ENCODE measurements at regions not wholly inside any gene's neighbourhood (a gene's known extent, or its start where the extent isn't known, plus 50 kb on each side); places are given as distances from the start of the nearest gene placed in this dataset.

DNA sequence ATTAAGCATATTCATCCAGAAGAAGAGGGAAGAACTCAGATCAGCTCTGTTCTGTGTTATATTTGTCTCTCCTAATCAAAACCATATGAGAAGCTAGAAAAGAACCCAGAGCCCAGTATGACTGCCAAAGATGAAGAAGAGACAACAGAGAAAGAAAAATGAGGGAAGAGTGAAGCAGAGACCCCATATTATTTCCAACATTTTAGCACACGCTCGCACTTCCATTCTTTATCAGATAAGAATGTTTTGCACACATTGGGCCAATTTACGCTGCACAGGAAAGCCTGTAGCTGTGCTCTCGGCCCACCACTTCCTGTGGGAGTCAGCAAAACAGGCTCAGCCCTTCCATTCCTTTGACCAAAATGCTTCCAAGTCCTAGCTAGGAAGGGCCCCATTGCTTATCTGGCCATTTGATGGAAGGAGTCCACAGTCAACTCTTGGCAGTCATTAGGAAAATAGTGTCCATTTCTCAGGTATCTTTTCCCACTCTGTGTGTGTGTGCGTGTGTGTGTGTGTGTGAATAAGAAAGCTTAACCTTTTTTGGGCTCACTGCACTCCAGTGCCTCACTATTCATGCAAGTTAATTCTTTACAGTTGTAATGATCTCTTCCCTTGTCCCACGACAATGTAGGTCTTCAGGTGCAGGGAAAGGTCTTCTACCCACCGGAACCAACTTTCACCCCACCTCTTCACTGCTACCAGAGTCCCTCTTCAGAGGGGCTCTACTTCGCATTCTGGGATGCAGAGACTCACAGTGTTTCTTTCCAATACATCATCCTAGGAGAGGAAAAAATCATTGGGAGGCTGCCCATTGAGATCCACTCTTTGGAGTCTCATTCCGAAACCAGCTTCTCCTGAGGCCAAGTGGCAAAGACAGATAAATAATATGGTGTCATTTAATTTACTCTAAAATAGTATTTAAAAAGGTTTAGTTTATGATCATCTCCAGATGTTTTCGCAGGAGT is 237.5 kb downstream of the COG6 start:
- no peak for DNase-seq (ENCODE audit: low read depth in 2 of 2, low spot score in 1 of 2)

DNA sequence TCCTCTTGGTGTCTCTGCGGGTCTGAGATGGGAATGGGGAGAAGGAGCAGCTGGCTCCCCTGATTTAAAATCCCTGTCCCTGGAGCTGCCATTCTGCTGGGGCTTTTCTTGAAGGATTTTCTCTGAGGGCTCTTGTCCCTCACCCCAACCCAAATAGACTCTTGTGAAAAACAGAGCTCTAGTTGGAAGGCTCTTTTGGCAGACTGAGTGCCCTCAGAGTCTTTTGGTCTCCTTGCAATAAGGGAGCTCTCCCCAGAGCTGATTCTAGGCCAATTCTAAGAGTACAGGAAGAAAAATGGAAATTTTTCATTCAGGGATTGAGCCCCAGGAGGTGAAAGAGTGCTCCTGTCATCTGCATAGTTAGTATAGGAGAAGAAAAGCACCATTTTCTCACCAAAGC is 238.3 kb downstream of the COG6 start:
- no peak for DNase-seq (ENCODE audit: low read depth in 2 of 2, low spot score in 1 of 2)

DNA sequence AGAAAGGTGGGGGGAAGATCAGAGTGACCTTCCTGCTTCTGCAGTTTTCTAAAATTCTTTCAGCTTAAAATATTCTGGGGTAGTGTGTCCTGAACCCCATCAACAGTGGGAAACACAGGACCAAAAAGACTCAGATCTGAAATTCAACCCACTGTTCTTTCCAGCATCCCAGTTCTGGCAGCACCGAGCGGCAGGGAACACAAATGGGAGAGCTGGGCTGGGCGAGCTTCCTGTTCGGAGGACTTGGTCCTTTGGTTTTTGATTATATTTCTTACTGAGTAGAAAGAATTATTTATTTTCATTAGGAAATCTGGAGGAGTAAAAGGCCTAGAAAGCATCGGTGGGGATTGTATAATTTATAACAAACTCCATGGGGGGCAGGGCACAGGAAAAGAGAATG is 239.1 kb downstream of the COG6 start:
- DNase-seq (ENCODE audit: low read depth in 2 of 2, low spot score in 1 of 2), result no peak

- DNase-seq (ENCODE audit: low read depth in 2 of 2, low spot score in 1 of 2), result no peak
These were observed 239.8 kb downstream of the COG6 start for GRCh38 chr13:39895254-39895653.

GRCh38 chr13:39897636-39898035 is 242.2 kb downstream of the COG6 start:
- no peak for DNase-seq (ENCODE audit: low read depth in 2 of 2, low spot score in 1 of 2)

GRCh38 chr13:39900106-39900750 is 244.8 kb downstream of the COG6 start:
- no peak for DNase-seq (ENCODE audit: low read depth in 2 of 2, low spot score in 1 of 2)

- no peak for DNase-seq (ENCODE audit: low read depth in 2 of 2, low spot score in 1 of 2)
These were observed 249.5 kb downstream of the COG6 start for GRCh38 chr13:39904959-39905358.

GRCh38 chr13:39909634-39910033 is 254.2 kb downstream of the COG6 start:
- no peak for DNase-seq (ENCODE audit: low read depth in 2 of 2, low spot score in 1 of 2)

- DNase-seq (ENCODE audit: low read depth in 2 of 2, low spot score in 1 of 2), result no peak
These were observed 254.6 kb downstream of the COG6 start for GRCh38 chr13:39910041-39910440.

- DNase-seq (ENCODE audit: low read depth in 2 of 2, low spot score in 1 of 2), result no peak
These were observed 255.4 kb downstream of the COG6 start for GRCh38 chr13:39910833-39911232.

GRCh38 chr13:39913339-39913738 is 257.9 kb downstream of the COG6 start:
- DNase-seq (ENCODE audit: low read depth in 2 of 2, low spot score in 1 of 2), result no peak

DNA sequence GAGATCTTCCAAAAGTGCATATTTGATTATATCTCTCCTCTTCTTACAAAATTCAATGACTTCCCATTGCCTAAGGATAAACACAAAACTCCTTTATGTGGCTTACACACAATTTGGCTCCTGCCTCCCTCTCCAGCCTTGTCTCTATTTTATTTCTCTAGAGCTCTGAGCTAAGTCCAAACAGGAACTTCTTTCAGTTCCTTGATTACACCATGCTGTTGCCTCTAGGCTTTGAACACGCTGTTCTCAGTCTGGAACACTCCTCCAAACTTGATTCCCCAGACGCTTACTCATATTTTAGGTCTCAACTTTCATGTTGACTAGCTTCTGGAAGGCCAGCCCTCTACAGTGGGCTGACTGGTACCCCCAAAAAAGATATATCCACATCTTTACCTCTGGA is 258.5 kb downstream of the COG6 start:
- DNase-seq (ENCODE audit: low read depth in 2 of 2, low spot score in 1 of 2), result no peak

DNA sequence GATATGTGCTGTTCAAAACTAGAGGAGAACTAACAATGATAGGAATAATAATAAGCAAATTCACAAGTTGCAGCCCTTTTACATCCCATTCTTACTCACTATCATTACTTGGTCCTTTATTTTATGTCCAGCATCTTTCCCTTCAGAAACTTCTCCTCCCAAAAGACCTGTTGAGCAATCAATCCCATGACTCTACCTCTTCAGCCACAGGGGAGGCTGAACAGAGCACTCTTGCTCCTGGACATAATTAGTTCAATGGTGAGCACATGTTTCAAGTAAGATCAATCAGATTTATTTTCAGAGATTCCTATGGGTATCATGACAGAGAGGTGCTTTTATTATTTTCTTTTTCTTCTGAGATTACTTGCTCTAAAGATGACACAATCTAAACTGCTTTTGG is 260.0 kb downstream of the COG6 start:
- no peak for DNase-seq (ENCODE audit: low read depth in 2 of 2, low spot score in 1 of 2)

DNA sequence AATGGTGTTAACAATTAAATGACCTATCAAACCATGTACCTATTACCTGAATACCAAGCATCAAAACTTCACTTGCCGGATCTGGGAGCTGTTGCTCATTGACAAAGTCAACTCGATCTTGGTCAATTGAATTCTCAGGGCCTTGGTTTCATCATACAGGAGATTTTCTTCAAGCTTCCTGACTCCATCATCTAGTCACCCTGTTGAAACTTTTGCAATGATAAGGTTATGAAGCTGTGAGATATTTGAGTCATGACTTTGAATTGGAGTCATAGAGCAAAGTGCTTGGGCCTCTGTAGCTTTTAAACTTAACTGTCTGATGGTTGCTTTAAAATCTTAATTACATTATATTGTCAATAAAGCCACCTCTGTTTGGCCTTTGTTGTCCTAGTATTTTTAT is 260.9 kb downstream of the COG6 start:
- DNase-seq (ENCODE audit: low read depth in 2 of 2, low spot score in 1 of 2), result no peak

DNA sequence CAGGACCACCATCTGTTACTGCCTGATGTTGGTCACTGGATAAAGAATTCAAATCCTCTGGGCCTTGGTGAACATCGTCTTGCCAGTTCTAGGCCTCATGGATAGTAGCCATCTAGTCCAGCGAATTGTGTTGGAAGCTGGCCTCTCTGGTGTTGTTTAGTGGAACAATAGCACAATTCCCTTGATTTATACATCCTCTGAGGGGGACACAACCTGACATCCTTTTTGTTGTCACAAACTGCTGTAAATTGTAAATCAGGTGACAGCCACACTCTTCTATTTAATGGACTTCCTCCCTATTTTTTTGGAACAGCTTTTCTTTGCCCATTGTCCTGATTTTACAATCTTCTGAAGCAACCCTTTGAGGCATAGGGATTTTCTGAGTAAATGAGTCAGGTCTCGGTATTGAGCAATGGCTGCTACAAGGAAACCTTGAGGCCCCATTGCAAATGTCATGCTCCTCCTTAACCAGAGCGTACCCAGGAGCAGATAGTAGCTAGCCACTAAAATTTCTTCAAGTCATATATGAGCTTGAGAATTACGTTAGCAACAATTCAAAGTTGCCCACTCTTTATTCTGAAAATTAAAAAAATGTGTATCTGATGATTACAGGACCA is 263.3 kb downstream of the COG6 start:
- no peak for DNase-seq (ENCODE audit: low read depth in 2 of 2, low spot score in 1 of 2)

DNA sequence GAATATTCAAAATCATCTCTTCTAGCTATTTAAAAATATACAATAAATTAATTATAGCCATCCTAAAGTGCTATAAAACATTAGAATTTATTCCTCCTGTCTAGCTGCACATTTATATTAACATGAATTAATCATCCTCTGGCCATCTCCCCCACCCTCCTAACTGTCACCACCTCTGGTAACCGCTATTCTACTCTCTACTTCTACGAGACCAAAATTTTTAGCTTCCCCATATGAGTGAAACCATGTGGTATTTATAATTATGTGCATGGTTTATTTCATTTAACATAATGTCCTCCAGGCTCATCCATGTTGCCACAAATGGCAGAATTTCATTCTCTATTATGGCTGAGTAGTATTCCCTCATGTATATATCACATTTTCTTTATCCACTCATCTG is 265.2 kb downstream of the COG6 start:
- DNase-seq (ENCODE audit: low read depth in 2 of 2, low spot score in 1 of 2), result no peak

- no peak for DNase-seq (ENCODE audit: low read depth in 2 of 2, low spot score in 1 of 2)
These were observed 270.9 kb downstream of the COG6 start for GRCh38 chr13:39926345-39926744.

- no peak for DNase-seq (ENCODE audit: low read depth in 2 of 2, low spot score in 1 of 2)
These were observed 272.8 kb downstream of the COG6 start for GRCh38 chr13:39928261-39928660.

DNA sequence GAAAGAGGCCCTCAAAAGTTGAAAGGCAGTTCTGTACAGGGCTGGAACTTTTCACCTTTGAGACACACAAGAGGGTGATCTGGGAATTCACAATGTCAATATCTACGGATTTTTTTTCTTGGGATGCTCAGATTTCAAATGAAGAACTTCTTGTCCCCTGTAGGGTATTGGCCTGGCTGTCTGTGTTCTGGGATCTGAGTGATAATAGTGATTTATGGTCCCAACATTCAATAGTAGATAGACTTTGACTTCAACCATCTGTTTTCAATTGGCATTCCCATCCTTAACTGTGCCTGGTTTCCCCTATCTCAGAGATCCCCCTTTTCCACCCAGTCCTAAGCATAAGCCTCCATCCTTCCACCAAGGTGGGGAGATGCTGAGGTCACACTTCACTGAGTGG is 274.1 kb downstream of the COG6 start:
- no peak for DNase-seq (ENCODE audit: low read depth in 2 of 2, low spot score in 1 of 2)

- no peak for DNase-seq (ENCODE audit: low read depth in 2 of 2, low spot score in 1 of 2)
These were observed 274.6 kb downstream of the COG6 start for GRCh38 chr13:39930060-39930459.

- DNase-seq (ENCODE audit: low read depth in 2 of 2, low spot score in 1 of 2), result no peak
These were observed 275.3 kb downstream of the COG6 start for GRCh38 chr13:39930544-39931444.

Data from stimulated activated CD8-positive, alpha-beta memory T cell treated with anti-CD3 and anti-CD28 coated beads, Interleukin-4, amount 100 ng/mL, for 1 hour (primary cell).